ENCODE measurements at regions not wholly inside any gene's neighbourhood (a gene's known extent, or its start where the extent isn't known, plus 50 kb on each side); places are given as distances from the start of the nearest gene placed in this dataset.

DNA sequence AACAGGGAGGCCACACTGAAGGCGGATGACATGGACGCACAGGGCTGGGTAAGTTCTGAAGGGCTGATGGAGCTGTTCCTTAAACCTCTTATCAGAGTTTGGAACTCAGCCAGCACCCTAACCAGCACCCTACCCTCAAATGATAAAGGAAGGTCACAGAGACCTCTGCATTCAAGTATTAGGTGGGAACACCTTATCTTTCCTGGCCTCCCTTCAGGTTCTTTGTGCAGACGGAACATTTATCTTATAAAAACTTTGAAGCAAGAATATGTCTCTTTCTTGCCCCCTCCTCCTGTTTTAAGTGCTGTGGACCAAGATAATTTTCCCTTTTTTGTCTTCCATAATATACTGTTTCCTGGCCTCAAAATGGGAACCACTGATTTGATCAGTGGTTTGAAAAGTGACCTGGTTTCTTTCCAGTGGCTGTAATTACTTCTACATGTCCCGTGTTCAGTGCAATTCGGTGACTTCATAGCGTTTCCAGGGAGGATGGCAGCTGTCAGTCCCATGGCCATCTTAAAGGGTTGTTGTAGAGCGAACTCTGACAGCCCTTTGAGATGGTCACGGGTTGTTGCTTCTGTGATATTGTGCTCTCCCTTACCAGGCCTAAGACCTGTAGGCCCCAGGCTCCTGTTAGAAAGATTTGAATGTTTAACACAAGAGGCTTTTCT lies 213.2 kb upstream of the MYLIP start:
- no peak overlapping the region for H4K91ac ChIP-seq (ENCODE audit: insufficient read length, low read depth, low read length)
- Mint-ChIP-seq H3K27ac (peak overlapping the region in 1 of 3 experiments; percentile 46; a peak in 1 of 7 replicates), H3K27me3 (ENCODE audit: low read depth) (no peaks in the 10 kb centered on the region), H3K9me3 (peaks cover 0 to 2% of the 10 kb centered on the region in 2 experiments; a peak in 4 of 5 replicates), H3K4me1 (peaks cover 31 to 45% of the 10 kb centered on the region in 2 experiments), H3K4me3 (no peak overlapping the region), H3K36me3 (ENCODE audit: insufficient read depth in 1 of 3, low read depth in 3 of 3) (no peaks in the 10 kb centered on the region; a peak in 1 of 7 replicates)
- H3K18ac ChIP-seq (ENCODE audit: insufficient read length, low read depth, low read length), result no peak overlapping the region
- no peak for DNase-seq
- TF ChIP-seq, protein P1, sequence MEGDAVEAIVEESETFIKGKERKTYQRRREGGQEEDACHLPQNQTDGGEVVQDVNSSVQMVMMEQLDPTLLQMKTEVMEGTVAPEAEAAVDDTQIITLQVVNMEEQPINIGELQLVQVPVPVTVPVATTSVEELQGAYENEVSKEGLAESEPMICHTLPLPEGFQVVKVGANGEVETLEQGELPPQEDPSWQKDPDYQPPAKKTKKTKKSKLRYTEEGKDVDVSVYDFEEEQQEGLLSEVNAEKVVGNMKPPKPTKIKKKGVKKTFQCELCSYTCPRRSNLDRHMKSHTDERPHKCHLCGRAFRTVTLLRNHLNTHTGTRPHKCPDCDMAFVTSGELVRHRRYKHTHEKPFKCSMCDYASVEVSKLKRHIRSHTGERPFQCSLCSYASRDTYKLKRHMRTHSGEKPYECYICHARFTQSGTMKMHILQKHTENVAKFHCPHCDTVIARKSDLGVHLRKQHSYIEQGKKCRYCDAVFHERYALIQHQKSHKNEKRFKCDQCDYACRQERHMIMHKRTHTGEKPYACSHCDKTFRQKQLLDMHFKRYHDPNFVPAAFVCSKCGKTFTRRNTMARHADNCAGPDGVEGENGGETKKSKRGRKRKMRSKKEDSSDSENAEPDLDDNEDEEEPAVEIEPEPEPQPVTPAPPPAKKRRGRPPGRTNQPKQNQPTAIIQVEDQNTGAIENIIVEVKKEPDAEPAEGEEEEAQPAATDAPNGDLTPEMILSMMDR (conservative IDR thresholded peaks at IDR 0.05), result no peak
- no peak overlapping the region for H3K9ac ChIP-seq (ENCODE audit: extremely low read depth, insufficient read length, low read length)
- no peak overlapping the region for H2BK20ac ChIP-seq (ENCODE audit: low read depth, low read length, poor library complexity, severe bottlenecking)
- H2BK120ac ChIP-seq (ENCODE audit: low read depth, low read length, poor library complexity, severe bottlenecking), result no peak overlapping the region
- no peak overlapping the region for H2AK5ac ChIP-seq (ENCODE audit: insufficient read length, low read length)
- H3K27ac ChIP-seq (ENCODE audit: insufficient read length, low read depth, low read length), result no peak overlapping the region
- no peak overlapping the region for H3K56ac ChIP-seq (ENCODE audit: insufficient read length, low read depth, low read length)
- H2BK5ac ChIP-seq (ENCODE audit: insufficient read length, low read length), result no peak overlapping the region
- H2BK15ac ChIP-seq (ENCODE audit: low read depth, low read length), result no peak overlapping the region
- no peaks in the 10 kb centered on the region for H3K23me2 ChIP-seq (ENCODE audit: insufficient read length, low read depth, low read length, poor library complexity, severe bottlenecking)
- no peak overlapping the region for H4K8ac ChIP-seq (replicated peaks; ENCODE audit: insufficient read length, low read depth, low read length)
- H3K79me2 ChIP-seq (ENCODE audit: insufficient read depth, low read length), result no peaks in the 10 kb centered on the region
- H3K4me2 ChIP-seq (ENCODE audit: insufficient read depth, insufficient read length, low read length), result no peak overlapping the region
- no peak overlapping the region for H3K14ac ChIP-seq (ENCODE audit: insufficient read depth, low read length)
- H4K5ac ChIP-seq (ENCODE audit: insufficient read length, low read depth, low read length), result no peak overlapping the region
- H3K27me3 ChIP-seq (ENCODE audit: insufficient read depth, low read length), result no peaks in the 10 kb centered on the region
- no peaks in the 10 kb centered on the region for H3K79me1 ChIP-seq (ENCODE audit: insufficient read depth, low read depth, low read length, poor library complexity, severe bottlenecking)
- no peak overlapping the region for H3K23ac ChIP-seq (ENCODE audit: insufficient read length, low read depth, low read length)
- peaks cover 7% of the 10 kb centered on the region; the same call in 1 of the 2 replicates for H3K4me1 ChIP-seq (ENCODE audit: insufficient read depth, low read length)
- H4K20me1 ChIP-seq (ENCODE audit: control insufficient read depth, insufficient read depth, insufficient read length), result no peaks in the 10 kb centered on the region
- H3K4ac ChIP-seq (ENCODE audit: low read depth, low read length), result no peak overlapping the region
- no peaks in the 10 kb centered on the region for H3K9me3 ChIP-seq (ENCODE audit: control insufficient read depth, low read depth, low read length)
- no peak overlapping the region for H3T11ph ChIP-seq (ENCODE audit: low read length)
- no peak overlapping the region for H2BK12ac ChIP-seq (ENCODE audit: insufficient read length, low read depth, low read length)
- no peak overlapping the region for H2AFZ ChIP-seq (ENCODE audit: low read length)
- WGBS (ENCODE audit: extremely low coverage, insufficient read length, low lambda C conversion rate), result no CpG with 5 or more reads among the region's 8 CpGs
